ENCODE measurements at regions not wholly inside any gene's neighbourhood (a gene's known extent, or its start where the extent isn't known, plus 50 kb on each side); places are given as distances from the start of the nearest gene placed in this dataset.

- no peak for TF ChIP-seq GATA2 (IDR thresholded peaks at IDR 0.05; ENCODE audit: low read depth, low read length)
- no peak for TF ChIP-seq GATA3 (IDR thresholded peaks at IDR 0.05; ENCODE audit: low read depth, low read length)
Observed at GRCh38 chr5:124929000-124929399, 182.6 kb upstream of the ZNF608 start.

All from SH-SY5Y (cell line).